ENCODE measurements at regions not wholly inside any gene's neighbourhood (a gene's known extent, or its start where the extent isn't known, plus 50 kb on each side); places are given as distances from the start of the nearest gene placed in this dataset.

DNA sequence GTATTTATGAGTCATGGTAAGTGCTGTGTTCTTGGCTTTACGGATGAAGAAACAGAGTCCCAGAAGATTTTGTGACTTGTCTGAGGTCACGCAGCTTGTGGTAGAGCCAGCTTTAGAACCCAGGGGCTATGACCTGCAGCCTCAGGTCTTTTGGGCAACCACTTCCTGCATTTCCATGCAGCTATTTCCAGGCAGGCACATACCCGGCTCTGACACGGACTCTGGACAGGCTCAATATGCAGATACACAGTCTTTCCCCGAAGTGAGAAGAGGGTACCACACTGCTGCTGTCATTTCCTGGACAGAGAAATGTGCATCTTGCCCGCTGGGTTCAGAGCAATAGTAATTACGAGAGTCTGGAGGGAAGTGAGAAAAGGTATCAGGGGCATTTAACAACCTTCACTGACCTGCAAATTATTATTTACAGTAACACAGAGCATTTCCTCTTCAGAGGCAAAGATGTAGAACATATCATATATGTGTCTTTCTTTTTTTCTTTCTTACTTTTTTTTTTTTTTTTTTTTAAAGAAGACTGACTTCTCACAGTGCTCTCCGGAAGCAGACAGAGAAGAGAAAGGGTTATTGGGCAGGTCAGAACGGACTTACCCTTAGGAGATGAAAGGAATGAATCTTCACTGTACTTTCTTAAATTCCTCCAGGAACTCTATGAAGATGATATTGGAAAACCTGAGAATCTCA is 185.1 kb downstream of the CLIC5 start:
- DNase-seq, result peak; percentile 50 to 61

DNA sequence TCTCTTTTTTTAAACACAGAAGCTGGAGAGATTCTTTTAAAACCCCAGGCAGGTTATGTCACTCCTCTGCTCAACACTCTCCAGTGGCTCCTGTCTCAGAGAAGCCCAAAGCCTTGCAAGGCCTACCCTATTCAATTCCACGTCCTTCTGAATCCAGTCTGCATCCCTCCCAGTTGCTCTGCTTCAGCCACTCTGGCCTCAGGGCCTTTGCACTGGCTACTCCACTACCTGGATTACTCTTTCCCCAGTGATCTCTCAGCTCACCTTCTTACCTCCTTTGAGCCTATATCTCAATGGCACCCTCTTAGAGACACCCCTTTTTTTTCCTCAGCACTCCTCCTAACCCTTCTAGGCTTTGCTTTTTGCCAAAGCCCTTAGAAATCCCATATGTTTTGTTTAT is 185.8 kb downstream of the CLIC5 start:
- DNase-seq, result no peak

DNA sequence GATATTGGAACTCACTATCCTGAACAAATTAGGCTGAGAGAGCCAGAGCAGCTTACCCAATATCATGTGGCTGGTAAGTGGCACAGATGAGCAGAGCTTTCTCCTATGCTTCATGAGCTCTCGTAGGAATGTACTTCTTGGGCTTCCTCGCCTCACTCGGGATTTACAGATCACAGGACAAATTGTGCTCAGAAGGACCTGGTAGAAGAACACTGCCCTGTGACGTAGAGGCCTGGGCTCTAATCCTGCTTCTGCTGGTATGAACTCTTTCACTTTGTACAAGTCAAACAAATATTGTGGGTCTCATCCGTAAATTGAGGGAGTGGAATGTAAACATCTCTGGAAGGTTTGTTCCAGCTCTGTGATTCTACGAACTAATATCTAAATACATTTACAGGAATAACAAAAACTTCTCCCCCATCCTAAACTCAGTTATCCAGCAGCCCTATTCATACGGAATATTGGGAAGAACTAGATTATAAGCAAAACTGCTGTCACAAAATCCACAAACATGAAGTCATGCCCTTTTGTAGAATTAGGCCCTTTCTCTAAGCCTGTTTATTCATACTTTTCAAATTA is 187.6 kb downstream of the CLIC5 start:
- DNase-seq, result no peak

DNA sequence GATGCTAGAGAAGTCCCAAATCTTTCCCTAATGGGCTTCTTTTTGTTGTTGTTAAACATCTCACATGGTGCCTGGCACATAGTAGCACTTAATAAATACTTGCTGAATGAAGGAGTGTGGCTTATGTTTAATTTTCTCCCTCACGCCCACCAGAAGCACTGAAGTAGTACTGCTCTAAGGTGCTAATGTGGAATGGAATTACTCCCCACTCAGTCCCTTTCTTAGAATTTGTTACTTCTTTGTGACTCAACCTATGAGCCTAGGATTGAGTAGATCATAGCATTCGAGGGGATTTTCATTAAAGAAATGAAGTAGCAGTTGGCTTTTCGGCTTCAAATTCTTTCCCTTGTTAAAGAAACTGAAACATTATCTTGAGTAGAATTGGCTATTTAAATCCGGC is 192.8 kb downstream of the CLIC5 start:
- DNase-seq, result no peak

DNA sequence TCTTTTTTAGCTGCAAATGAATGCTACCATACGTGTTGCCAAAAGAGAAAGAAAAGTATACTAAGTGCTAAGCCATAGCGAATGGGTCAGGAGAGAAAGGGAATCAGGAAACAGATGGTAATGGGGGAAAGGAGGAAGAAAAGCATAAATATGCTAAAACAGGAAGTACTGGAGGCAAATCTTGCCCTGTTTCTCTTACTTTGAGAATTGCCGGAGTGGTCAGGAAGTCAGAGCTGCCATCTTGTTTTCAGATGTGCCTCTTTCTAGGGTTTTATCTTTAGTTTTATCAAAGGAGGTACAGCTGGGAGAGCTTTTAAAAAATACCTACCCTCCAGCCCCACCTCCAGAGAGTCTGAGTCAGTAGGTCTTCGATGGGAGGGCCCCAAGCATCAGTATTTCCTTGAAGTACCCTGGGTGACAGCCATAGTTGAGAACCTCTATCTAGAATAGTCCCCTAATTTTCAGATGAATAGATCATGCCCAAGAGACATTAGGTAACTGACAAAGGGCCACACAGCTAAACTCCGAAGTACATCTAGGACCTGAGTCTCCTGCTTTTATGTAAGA is 193.3 kb downstream of the CLIC5 start:
- peak; percentile 96 to 97 for DNase-seq

DNA sequence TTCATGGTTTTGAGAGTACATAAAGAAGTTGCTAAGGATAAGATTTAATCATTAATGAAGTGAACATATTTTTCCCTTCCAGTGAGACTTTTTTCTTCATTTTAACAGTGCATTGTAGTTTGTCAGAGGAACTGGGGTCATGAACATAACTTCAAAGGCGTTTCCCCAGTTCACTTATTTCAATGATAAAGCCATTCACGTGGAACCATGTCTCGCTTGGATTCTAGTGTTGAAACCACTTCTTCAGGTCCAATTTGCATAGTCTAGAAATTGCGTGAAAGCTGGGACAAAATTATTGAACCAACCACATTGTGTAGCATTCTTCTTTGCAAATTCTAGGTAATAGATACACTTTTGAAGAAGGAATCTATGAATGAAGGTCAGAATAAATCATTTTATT is 197.0 kb downstream of the CLIC5 start:
- no peak for DNase-seq

DNA sequence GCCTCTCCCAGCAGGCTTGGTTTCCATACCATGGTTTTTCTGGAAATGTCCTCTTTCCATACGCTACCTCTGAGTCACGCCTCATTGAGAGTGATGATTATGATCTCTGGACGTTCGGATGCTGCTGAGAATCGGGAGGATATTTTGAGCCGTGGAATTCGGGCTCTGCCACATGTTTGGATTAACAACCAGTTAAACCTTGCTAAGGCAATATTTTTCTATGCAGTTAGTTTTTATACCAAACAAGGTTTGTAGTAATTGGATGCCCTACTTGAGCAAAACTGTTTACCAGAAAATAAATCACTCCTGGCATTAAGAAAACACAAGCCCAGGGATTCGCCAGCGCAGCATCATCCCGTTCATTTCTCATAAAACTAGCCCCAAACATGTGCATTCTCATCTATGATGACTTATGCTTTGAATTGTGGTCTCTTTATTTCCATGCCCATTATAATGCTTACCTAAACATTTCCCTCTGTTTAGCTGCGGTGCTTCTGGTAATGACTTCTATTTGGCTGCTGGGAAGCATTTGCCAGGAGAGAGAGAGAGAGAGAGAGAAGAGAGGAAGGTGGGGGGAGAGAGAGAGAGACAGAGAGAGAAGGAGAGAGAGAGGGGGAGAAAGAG is 198.9 kb downstream of the CLIC5 start:
- no peak for DNase-seq

DNA sequence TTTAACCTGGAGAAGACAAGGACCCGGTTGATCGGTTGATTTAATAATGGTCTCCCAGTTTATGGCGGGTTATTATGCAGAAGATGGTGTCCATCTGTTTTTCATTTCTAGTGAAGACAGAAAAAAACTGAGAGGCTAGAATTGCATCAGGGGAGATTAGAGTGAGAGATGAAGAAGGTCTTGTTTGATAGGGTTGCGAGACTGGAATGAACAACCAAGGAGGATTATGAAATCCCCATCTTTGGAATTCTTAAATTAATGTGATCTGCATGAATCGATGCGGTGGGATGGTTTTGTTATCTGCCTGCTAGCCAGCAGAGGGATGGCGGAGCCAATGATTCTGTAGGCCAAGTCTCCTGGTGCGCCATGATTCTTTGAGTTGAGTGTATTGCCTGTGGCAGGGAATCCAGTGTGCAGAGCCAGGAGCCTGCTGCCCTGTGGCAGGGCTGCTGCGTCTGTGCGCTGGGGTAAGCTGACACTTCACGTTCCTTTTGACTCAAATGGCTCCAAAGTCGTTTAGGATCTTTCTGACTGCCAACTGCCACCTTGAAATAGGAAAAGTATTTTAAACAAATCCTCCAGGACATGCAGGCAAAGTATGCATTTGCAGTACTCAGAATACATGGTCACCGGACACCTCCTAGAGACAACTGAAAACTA is 200.1 kb downstream of the CLIC5 start:
- DNase-seq, result no peak

DNA sequence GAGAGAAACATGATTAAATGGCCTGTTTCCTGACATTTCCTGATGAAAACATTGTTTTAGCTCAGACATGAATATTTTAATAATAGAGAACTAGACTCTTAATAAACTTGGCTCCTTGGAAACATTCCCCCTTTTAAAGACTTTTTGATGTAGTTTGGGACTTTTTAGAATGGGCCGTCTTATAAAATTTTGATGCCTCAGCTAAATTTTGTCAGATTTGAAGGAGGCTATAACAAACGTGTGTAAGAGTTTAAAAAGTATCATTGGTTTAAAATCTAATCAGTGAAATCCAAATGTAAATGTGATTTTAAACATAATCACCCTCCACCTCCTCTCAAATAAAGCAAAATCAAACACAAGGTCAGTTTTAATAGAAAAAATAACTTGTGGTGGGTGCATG is 200.9 kb downstream of the CLIC5 start:
- no peak for DNase-seq

DNA sequence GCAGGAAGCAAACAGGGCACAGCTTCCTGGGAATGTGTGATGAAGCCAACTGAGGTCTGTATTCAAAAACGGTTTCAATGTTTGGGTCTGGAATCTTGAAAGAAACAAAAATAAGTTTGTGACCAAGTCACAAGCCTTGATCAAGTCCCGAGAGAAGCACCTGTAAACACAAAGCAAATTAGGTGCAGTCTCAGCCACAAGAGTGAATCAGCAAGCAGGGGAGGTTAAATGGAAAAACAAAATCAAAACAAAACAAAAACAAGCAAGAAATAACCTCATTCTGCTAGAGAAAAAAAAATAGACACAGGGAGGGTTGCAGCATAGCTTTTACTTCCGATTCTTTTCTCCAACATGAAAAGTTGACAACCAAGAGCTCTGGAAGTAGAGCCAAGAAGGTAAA is 201.7 kb downstream of the CLIC5 start:
- DNase-seq, result no peak

DNA sequence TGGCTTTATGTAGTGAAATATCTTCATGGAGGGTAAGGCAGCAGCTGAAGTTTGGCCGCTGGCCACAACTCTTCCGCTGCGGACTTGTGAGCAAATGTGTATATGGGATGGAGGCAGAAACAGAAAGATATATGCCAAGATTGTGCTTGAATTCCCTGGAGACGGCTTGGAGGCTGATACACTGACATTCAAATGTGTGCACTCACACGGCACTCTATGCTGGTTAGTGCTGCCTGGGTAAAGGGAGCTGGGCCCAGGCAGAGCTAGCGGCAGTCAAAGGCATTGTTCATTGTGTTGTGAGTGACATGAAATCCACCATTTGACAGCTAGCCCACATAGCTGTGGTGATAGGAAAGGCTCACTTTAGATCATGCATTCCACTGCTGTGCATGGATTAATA is 202.7 kb downstream of the CLIC5 start:
- no peak for DNase-seq

DNA sequence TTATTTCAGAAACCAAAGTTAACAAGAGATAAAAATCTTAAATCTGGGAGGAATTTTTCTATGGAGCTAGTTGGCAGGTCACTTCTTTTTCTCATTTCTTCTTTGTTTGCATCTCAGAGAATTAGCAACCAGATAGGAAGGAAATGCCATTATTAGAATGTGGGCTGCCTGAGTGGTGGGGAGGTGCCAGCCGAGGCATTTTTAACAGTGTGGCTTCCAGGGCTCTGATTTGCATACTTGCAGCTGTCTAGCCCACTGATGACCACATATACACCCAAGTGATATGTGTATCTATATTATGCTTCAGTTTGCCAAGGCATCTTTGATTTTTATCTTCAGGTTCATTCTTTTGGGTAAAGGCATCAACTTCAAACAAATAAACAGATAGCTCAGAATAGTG is 206.7 kb downstream of the CLIC5 start:
- DNase-seq, result no peak

DNA sequence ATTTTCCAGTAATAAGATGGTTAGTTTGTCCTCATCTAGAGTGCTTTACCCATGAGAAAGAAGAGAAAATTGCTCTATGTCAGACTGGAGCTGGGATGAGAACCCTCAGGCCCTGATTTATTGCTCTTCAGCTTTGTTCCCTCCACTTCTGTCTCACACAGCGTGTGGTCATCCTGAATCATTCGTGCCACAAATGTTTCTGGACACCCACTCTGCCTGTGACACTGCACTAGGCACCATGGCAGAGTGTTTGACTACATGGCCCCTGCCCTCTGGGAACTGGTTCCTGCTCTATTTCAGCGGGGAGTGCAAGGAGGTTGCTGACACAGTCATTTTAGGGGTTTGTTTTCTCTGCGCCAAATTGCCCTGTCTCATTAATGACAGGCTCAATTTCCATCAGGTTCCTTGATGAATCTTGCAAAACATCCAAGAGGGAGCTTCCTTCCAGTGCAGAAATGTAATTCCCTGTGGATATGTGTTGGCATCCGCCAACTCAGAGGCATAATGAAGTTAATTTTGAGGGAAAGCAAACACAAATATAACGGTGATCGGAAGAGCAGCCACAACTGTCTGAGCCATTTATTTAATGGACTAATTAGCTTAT is 207.5 kb downstream of the CLIC5 start:
- no peak for DNase-seq

DNA sequence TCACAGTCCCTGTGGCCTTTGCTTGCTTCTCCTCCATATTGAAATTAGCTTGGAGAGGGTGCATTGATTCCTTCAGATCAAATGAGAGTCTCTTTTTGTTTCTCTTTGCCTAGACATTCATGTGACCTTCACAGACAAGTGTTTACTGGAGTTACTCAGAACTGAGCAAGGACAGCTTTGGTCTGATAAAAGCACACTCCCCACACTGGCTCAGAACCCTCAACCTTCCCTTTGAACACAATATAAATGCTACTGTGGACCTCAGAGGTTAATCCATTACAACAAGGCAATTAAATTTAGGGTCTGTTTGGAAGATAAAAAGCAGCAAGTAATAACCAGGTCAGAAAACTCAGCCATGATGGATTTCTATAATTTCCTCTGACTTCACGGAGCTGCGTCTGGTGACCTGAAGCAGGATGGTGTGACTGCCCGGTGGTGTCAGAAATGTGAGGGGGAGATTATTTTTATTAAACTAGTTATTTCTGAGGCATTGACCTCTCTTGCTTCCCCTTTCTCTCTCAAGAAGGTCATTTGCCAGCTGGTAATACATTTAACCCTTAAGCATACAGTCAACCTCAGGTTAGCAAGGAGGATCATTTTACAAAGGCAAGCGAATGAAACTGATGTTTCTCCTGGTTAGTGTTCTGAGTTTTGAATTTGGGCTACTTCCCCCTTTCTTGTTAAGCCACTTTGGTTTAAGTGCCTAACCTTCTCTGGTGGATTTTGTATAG is 208.2 kb downstream of the CLIC5 start:
- DNase-seq, result no peak

DNA sequence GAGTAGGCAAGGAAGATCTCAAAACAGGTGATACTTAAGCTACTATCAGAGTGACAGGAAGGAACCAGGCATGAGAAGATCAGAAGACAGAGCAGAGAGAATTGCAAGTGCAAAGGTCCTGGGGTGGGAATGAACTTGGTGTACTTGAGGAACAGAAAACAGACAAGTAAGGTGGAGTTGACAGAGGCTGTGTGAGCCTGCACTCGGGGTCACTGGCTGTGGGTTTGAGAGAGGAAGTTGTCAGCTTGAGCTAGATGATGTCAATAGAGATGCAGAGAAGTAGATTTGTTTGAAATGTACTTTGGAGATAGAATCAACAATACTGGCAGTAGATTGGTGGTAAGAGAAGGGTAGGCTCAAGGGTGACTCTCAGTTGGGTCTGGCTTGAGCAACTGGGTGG is 209.5 kb downstream of the CLIC5 start:
- no peak for DNase-seq

DNA sequence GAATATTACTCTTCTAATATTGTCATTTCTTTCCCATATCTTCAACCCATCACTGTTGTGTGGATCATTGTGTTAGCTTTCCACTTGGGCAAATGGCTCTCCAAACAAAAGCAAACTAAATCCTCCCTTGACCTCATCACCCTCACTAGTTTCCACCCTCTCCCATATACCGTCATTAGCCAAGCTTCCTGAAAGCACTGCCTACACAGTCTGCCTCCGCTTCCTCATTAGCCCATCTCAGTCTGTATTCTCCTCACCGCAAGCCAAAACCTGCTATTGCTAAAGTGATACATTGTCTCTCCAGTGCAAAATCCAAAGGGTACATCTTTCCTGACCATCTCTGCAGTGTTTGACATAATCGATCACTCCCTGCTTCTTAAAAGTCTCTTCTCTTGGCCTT is 212.6 kb downstream of the CLIC5 start:
- peak; percentile 33 to 64 for DNase-seq

DNA sequence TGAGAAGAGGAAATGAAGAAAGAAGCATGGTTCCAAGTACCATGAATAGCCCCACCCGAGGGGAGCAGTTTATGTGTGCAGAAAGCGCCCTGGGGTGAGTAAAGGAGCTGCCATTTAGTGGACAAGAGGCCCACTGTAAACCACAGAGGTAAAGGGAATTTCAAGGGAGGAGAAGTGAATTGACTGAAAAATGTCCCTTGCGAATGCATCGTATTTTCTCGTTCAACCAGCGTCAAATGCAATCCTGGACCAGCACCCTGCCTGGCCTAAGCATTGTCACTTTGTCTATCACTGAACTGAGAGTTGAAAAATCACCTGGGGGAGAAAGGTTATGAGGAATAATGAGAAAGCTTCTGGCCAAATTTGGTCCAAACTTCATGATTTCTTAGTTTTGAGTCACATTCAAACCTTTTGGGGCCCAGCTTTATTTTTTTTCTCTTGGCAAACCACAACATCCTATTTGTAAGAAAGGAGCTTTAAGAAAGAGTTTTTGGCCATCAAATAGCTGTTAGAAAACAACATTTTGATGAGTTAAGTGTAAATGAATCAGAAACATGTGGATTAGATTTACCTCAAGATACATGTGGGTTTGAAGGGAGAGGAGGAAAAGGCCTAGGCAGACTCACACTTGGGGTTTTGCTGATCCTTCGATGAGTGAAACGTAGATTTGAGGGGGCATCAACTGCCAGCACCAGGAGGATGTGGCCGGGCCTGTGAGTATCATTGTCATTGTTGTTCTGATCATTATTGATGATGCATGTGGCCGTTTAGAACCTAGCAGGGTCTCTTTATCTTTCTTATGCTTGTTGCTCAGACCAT is 214.0 kb downstream of the CLIC5 start:
- DNase-seq, result no peak

DNA sequence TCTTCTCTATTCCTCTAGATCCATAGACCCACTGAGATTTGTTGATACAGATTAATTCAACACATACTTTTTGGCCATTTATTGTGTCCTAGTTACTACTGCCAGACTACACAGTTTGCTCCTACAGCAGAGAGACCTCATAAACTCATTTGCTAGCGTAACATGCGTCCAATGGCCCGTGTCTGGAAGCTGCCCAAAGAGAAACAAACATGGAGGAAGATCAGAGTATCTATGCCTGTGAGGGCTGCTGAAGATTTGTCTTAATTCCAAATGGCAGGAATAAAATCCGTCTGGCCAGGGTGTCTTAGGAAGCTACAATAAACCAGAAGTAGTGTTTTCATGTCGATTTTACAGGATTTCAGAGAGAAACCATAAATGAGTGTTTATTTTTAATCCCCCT is 214.7 kb downstream of the CLIC5 start:
- no peak for DNase-seq

DNA sequence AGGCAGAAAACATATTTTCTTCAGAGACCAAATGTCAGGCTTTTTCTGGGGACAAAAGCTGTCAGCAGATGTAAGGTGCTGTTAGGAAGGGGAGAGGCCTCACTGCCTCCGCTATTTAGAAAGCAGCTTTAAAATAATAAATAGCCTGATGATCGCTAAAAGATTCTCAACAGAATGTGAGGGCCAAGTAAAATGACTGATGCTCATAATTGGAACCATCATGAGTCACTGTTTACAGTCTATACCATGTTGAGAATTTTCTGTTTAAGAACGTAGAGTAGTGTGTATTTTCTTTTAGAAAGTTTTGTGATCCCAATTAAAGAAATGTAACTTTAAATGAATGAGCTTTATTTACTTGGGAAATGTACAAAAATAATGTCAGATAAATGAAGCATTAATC is 220.0 kb downstream of the CLIC5 start:
- DNase-seq, result no peak

DNA sequence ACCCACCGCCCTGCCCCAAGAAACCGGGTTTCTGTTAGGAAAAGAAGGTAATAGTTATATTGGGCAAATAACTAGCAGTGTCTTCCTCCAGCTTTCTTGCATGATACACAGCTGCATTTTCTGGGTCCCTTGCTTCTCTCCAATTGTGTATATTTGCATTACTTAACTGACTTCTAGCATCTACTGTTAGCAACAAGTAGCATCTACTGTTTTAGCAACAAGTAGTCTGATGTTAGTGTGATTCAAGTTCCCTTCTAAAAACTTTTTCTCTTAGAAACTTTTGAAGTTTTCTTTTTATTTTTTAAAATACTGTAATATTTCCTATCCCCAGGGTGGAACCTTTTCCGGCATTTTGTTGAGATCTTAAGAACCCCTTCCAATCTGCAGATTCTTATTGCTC is 221.2 kb downstream of the CLIC5 start:
- DNase-seq, result no peak
